Parathyroid adenoma (tissue), 2 donors: ENCODE measurements at regions not wholly inside any gene's neighbourhood (a gene's known extent, or its start where the extent isn't known, plus 50 kb on each side); places are given as distances from the start of the nearest gene placed in this dataset.

Experiments used
- H2AFZ ChIP-seq: fragments of 300-600 bp; sonication (generic); one replicate; pipeline ENCODE4 v1.7.0; 2017; ENCODE audit warnings: antibody characterized with exemption, mild to moderate bottlenecking
- H3K27ac ChIP-seq: fragments of 300-600 bp; sonication (generic); one replicate; pipeline ENCODE4 v1.7.0; 2017
- H3K27me3 ChIP-seq: fragments of 300-600 bp; sonication (generic); one replicate; pipeline ENCODE4 v1.7.0; 2017; ENCODE audit warnings: low read length; ENCODE audit not compliant: control insufficient read depth, insufficient read depth
- H3K36me3 ChIP-seq: fragments of 300-600 bp; sonication (generic); one replicate; pipeline ENCODE4 v1.7.0; 2017; ENCODE audit warnings: low read length; ENCODE audit not compliant: control insufficient read depth, insufficient read depth
- H3K4me1 ChIP-seq: fragments of 300-600 bp; sonication (generic); one replicate; pipeline ENCODE4 v1.7.0; 2017; ENCODE audit warnings: control low read depth
- H3K4me2 ChIP-seq: fragments of 300-600 bp; sonication (generic); one replicate; pipeline ENCODE4 v1.7.0; 2017; ENCODE audit warnings: low read length
- H3K4me3 ChIP-seq: fragments of 300-600 bp; sonication (generic); one replicate; pipeline ENCODE4 v1.7.0; 2017; ENCODE audit warnings: low read depth, low read length
- H3K79me2 ChIP-seq: fragments of 300-600 bp; sonication (generic); one replicate; pipeline ENCODE4 v1.7.0; 2017; ENCODE audit warnings: control low read depth
- H3K9ac ChIP-seq: fragments of 300-600 bp; sonication (generic); one replicate; pipeline ENCODE4 v1.7.0; 2017; ENCODE audit warnings: mild to moderate bottlenecking
- H3K9me3 ChIP-seq: fragments of 300-600 bp; sonication (generic); one replicate; pipeline ENCODE4 v1.7.0; 2017; ENCODE audit warnings: low read length; ENCODE audit not compliant: control insufficient read depth
- TF ChIP-seq, protein P1 (sequence below): fragments of 300-600 bp; sonication (generic); IDR thresholded peaks from one replicate; pipeline ENCODE4 v1.7.0; 2017; ENCODE audit warnings: antibody characterized with exemption, mild to moderate bottlenecking
- donor health status: primary hyperparathyroidism.

DNA sequence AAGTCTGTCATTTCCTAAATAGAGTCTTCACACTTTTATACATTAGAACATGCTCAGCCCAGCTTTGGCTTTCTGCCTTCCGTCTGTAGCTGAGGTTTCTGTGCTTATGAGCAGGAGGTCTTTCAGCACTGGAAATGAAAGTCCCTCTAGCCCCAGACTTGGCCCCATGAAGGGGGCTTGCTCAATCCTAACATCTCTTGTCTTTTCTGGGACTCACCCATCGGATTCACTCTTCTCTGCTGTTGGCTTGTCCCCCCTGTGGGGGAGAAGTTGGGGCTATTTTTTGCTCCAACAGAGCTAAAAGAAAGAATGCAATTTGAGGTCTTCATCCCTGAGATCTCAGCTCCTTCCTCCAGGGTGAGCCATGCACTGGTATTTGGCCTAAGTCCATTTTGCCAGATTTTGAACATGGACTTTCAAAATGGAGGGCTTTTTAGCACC, 177.7 kb downstream of the MRPL14 start:
- H3K79me2 ChIP-seq = no peaks in the 10 kb centered on the region
- H3K4me2 ChIP-seq = no peak overlapping the region
- H3K36me3 ChIP-seq = no peaks in the 10 kb centered on the region
- H3K9ac ChIP-seq = no peak overlapping the region
- no peaks in the 10 kb centered on the region for H3K27me3 ChIP-seq
- no peak overlapping the region for H2AFZ ChIP-seq
- no peak overlapping the region for H3K27ac ChIP-seq
- no peak overlapping the region for H3K4me3 ChIP-seq
- H3K9me3 ChIP-seq = no peaks in the 10 kb centered on the region
- no peaks in the 10 kb centered on the region for H3K4me1 ChIP-seq
- TF ChIP-seq, protein P1, sequence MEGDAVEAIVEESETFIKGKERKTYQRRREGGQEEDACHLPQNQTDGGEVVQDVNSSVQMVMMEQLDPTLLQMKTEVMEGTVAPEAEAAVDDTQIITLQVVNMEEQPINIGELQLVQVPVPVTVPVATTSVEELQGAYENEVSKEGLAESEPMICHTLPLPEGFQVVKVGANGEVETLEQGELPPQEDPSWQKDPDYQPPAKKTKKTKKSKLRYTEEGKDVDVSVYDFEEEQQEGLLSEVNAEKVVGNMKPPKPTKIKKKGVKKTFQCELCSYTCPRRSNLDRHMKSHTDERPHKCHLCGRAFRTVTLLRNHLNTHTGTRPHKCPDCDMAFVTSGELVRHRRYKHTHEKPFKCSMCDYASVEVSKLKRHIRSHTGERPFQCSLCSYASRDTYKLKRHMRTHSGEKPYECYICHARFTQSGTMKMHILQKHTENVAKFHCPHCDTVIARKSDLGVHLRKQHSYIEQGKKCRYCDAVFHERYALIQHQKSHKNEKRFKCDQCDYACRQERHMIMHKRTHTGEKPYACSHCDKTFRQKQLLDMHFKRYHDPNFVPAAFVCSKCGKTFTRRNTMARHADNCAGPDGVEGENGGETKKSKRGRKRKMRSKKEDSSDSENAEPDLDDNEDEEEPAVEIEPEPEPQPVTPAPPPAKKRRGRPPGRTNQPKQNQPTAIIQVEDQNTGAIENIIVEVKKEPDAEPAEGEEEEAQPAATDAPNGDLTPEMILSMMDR = no peak

DNA sequence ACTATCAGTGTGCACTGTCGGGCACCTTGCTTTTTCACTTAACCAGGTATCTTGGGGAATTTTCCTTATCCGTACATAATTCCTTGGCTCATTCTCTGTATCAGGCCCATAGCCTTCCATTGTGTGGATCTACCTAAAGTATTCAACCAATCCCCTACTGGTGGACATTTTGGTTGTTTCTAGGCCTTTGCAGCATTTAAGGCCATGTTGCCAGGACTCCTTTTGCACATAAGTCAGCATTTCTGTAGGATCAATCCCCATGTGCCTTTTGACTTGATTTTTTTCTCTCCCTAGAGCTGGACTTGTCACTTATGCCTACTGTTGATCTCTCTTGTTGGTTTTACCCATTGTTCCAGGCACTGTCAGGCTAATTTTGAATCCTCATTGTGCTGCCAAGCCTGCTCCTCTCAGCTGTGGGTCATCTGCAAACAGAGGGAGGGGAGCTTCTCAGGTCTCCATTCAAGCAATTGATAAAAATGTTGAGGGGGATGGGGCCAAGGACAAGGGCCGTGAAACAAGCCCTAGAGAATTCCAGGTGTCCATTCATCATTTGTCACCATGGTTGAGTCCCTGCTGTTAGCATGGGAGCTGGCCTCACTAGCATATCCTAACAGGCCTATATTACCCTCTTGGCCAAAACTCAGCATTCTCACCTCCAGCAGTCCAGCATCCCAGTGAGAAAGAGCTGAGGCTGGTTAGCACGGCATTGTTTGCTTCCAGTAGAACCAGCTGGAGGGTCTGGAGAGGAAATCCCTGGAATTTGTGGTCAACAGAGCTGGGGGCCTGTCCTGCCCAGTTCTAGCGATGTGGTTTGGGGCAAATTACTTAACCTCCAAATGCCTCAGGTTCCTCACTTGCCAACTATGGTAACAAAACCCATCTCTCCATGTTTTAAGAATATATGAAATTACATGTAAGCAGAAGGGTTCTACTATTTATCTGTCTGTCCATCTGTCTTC, 178.4 kb downstream of the MRPL14 start:
- no peak overlapping the region for H3K4me2 ChIP-seq
- no peak overlapping the region for H2AFZ ChIP-seq
- H3K27me3 ChIP-seq = no peaks in the 10 kb centered on the region
- no peak overlapping the region for H3K9ac ChIP-seq
- H3K4me3 ChIP-seq = no peak overlapping the region
- H3K9me3 ChIP-seq = no peaks in the 10 kb centered on the region
- TF ChIP-seq, protein P1 = no peak
- H3K4me1 ChIP-seq = no peaks in the 10 kb centered on the region
- no peaks in the 10 kb centered on the region for H3K36me3 ChIP-seq
- no peak overlapping the region for H3K27ac ChIP-seq
- H3K79me2 ChIP-seq = no peaks in the 10 kb centered on the region

DNA sequence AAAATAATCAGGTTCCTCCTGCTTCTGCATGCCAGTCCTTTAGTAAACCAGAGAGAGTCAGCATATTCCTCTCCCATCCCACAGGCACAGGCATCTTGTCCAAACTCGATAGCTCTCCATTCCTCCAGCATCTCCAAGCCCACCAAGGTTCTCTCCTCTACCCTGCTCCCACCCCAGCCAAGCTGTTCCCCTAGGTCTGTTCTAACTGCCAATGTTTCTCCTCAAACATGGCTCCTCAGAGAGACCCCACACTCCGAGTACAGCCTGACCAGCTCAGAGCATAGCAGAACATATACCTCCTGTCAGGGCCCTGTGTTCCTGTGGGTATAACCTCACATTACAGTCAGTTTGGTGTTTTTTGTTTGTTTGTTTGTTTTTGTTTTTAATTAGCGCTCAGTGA, 177.8 kb downstream of the VEGFA start:
- Histone ChIP-seq H3K4me2 (no peak overlapping the region), H3K79me2 (no peaks in the 10 kb centered on the region), H3K36me3 (no peaks in the 10 kb centered on the region), H2AFZ (no peak overlapping the region), H3K4me1 (no peaks in the 10 kb centered on the region), H3K27ac (no peak overlapping the region), H3K27me3 (no peaks in the 10 kb centered on the region), H3K4me3 (no peak overlapping the region), H3K9me3 (no peaks in the 10 kb centered on the region), H3K9ac (no peak overlapping the region)
- TF ChIP-seq, protein P1 = no peak

DNA sequence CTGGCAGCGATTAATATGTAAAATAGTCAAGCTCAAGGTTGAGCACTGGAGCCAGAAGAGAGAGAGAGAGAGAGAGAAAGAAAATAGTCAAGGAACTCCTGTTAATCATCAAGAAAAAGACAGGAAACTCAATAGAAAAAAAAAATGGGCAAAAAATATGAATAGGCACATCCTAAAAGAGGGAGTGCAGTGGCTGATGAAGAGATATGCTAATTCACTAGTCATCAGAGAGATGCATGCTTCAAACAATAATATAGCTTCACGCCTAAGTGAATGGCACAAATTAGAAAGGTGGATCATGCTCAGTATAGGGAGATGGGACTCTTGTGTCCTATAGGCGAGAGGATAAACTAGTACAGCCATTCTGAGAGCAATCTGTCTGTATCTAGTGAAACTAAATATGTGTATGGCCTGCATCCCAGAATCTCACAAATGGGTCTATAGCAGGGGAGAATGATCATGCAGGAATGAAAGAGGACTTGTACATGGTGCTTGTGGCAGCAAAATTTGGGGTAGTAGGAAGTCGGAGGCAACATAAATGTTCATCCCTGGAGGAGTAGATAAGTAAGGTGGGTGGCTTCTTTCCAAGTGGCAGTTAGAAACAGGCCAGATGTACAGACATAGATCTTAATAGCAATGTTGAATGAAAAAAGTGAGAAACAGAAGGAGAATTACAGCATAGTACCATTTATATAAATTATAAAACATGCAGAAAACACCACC, 176.8 kb downstream of the VEGFA start:
- Histone ChIP-seq H3K36me3 (no peaks in the 10 kb centered on the region), H2AFZ (no peak overlapping the region), H3K27me3 (no peaks in the 10 kb centered on the region), H3K4me3 (no peak overlapping the region), H3K79me2 (no peaks in the 10 kb centered on the region), H3K9ac (no peak overlapping the region), H3K9me3 (no peaks in the 10 kb centered on the region), H3K4me2 (no peak overlapping the region), H3K4me1 (no peaks in the 10 kb centered on the region), H3K27ac (no peak overlapping the region)
- TF ChIP-seq, protein P1 = no peak
